Tibial nerve (tissue), 4 donors: ENCODE measurements at regions not wholly inside any gene's neighbourhood (a gene's known extent, or its start where the extent isn't known, plus 50 kb on each side); places are given as distances from the start of the nearest gene placed in this dataset.

Experiments used
- DNase-seq, 2 donors: peaks; one replicate each; pipeline ENCODE4 v3.0.0-alpha.2; 2019; ENCODE audit warnings: low spot score in 2 of 2
- H3K27ac ChIP-seq, 4 donors: fragments of 200-600 bp; sonication (generic) in 3 of 4; one replicate each; pipeline ENCODE4 v1.5.1; 2017 to 2019; ENCODE audit warnings: mild to moderate bottlenecking in 1 of 4
- H3K27me3 ChIP-seq, 2 donors: fragments of 200-600 bp; sonication (generic) in 1 of 2; one replicate each; pipeline versions ENCODE4 v1.5.1 to v1.6.0; 2017 to 2019
- H3K36me3 ChIP-seq, 3 donors: fragments of 200-600 bp; sonication (generic); one replicate each; pipeline ENCODE4 v1.5.1; 2018 to 2019
- H3K4me1 ChIP-seq, 4 donors: fragments of 200-600 bp; sonication (generic) in 3 of 4; one replicate each; pipeline ENCODE4 v1.5.1; 2017 to 2019
- H3K4me3 ChIP-seq, 4 donors: fragments of 200-600 bp; sonication (generic) in 3 of 4; one replicate each; pipeline ENCODE4 v1.5.1; 2017 to 2019; ENCODE audit warnings: mild to moderate bottlenecking in 1 of 4, moderate library complexity in 1 of 4
- H3K9me3 ChIP-seq, 4 donors: fragments of 200-600 bp; sonication (generic) in 3 of 4; one replicate each; pipeline ENCODE4 v1.5.1; 2017 to 2019
- CTCF ChIP-seq, 5 experiments: fragments of 200-600 bp in 3 of 5; fragments of 450-650 bp in 2 of 5; sonication (generic) in 3 of 5; IDR thresholded peaks; one replicate each; pipeline ENCODE4 v1.5.1; 2016 to 2019; ENCODE audit warnings: antibody characterized with exemption in 5 of 5, mild to moderate bottlenecking in 3 of 5, moderate library complexity in 2 of 5
- EP300 ChIP-seq, 2 donors: sonication (generic); formaldehyde crosslinking; IDR thresholded peaks; one replicate each; pipeline ENCODE4 v1.6.1; 2017; ENCODE audit warnings: antibody characterized with exemption in 2 of 2, mild to moderate bottlenecking in 1 of 2
- POLR2A ChIP-seq, 2 donors: fragments of 450-650 bp; IDR thresholded peaks; one replicate each; pipeline ENCODE4 v1.6.1; 2017; ENCODE audit warnings: antibody characterized with exemption in 2 of 2, mild to moderate bottlenecking in 2 of 2, moderate library complexity in 2 of 2
- WGBS, 2 donors: methylation state at CpG; one replicate each; pipeline ENCODE4 v1.1.5; 2018; 5-methylcytosine and 5-hydroxymethylcytosine counted together

- WGBS, 2 donors = 67 to 74% methylated on average over 5 of the region's 5 CpGs
- DNase-seq = no peak
- no peak overlapping the region for H3K27ac ChIP-seq
- H3K9me3 ChIP-seq = no peaks in the 10 kb centered on the region
- H3K4me1 ChIP-seq = no peaks in the 10 kb centered on the region
- TF ChIP-seq EP300 (IDR thresholded peaks at IDR 0.05) (no peak), CTCF (IDR thresholded peaks at IDR 0.05) (no peak), POLR2A (IDR thresholded peaks at IDR 0.05) (no peak)
- no peak overlapping the region for H3K4me3 ChIP-seq
- no peaks in the 10 kb centered on the region for H3K27me3 ChIP-seq
- no peaks in the 10 kb centered on the region for H3K36me3 ChIP-seq
Observed at GRCh38 chr1:199909137-199909536, 118.4 kb upstream of the NR5A2 start.

GRCh38 chr1:199913318-199913717 is 114.2 kb upstream of the NR5A2 start:
- no peak for TF ChIP-seq CTCF (IDR thresholded peaks at IDR 0.05)
- TF ChIP-seq EP300 (IDR thresholded peaks at IDR 0.05) = no peak
- no peak for TF ChIP-seq POLR2A (IDR thresholded peaks at IDR 0.05)
- no peaks in the 10 kb centered on the region for H3K36me3 ChIP-seq
- H3K27me3 ChIP-seq = no peaks in the 10 kb centered on the region
- H3K4me1 ChIP-seq = no peaks in the 10 kb centered on the region
- no peak for DNase-seq
- no peak overlapping the region for H3K27ac ChIP-seq
- no peaks in the 10 kb centered on the region for H3K9me3 ChIP-seq
- no peak overlapping the region for H3K4me3 ChIP-seq
- WGBS, 2 donors = 21 to 35% methylated on average over 3 of the region's 3 CpGs

GRCh38 chr1:199914546-199914945 is 113.0 kb upstream of the NR5A2 start:
- H3K4me3 ChIP-seq = no peak overlapping the region
- WGBS, 2 donors = 53 to 66% methylated on average over 5 of the region's 5 CpGs
- TF ChIP-seq POLR2A (IDR thresholded peaks at IDR 0.05) = no peak
- TF ChIP-seq EP300 (IDR thresholded peaks at IDR 0.05) = no peak
- TF ChIP-seq CTCF (IDR thresholded peaks at IDR 0.05) = no peak
- no peak overlapping the region for H3K27ac ChIP-seq
- no peaks in the 10 kb centered on the region for H3K4me1 ChIP-seq
- no peaks in the 10 kb centered on the region for H3K9me3 ChIP-seq
- H3K27me3 ChIP-seq = no peaks in the 10 kb centered on the region
- no peaks in the 10 kb centered on the region for H3K36me3 ChIP-seq
- DNase-seq = no peak

GRCh38 chr1:199918196-199918769 is 109.2 kb upstream of the NR5A2 start:
- Histone ChIP-seq H3K36me3 (no peaks in the 10 kb centered on the region), H3K9me3 (no peaks in the 10 kb centered on the region), H3K4me3 (no peak overlapping the region), H3K4me1 (no peaks in the 10 kb centered on the region), H3K27me3 (no peaks in the 10 kb centered on the region), H3K27ac (no peak overlapping the region)
- DNase-seq = no peak
- WGBS, 2 donors = 5 to 23% methylated on average over 2 of the region's 2 CpGs
- TF ChIP-seq EP300 (IDR thresholded peaks at IDR 0.05) = no peak
- TF ChIP-seq POLR2A (IDR thresholded peaks at IDR 0.05) = no peak
- TF ChIP-seq CTCF (IDR thresholded peaks at IDR 0.05) = no peak

- DNase-seq = no peak
- H3K4me1 ChIP-seq = no peaks in the 10 kb centered on the region
- 82 to 94% methylated on average over 2 of the region's 2 CpGs for WGBS, 2 donors
- H3K27ac ChIP-seq = no peak overlapping the region
- TF ChIP-seq CTCF (IDR thresholded peaks at IDR 0.05) (no peak), POLR2A (IDR thresholded peaks at IDR 0.05) (no peak), EP300 (IDR thresholded peaks at IDR 0.05) (no peak)
- H3K36me3 ChIP-seq = no peaks in the 10 kb centered on the region
- no peaks in the 10 kb centered on the region for H3K9me3 ChIP-seq
- H3K4me3 ChIP-seq = no peak overlapping the region
- H3K27me3 ChIP-seq = no peaks in the 10 kb centered on the region
Observed at GRCh38 chr1:199920635-199921034, 106.9 kb upstream of the NR5A2 start.
